ENCODE measurements at regions not wholly inside any gene's neighbourhood (a gene's known extent, or its start where the extent isn't known, plus 50 kb on each side); places are given as distances from the start of the nearest gene placed in this dataset.

- Histone ChIP-seq H3K27me3 (ENCODE audit: control insufficient read depth, insufficient read depth, low read length) (no peaks in the 10 kb centered on the region), H3K9me3 (replicated peaks; ENCODE audit: low read length) (no peaks in the 10 kb centered on the region), H3K4me3 (ENCODE audit: low read length) (no peak overlapping the region), H3K4me1 (ENCODE audit: control insufficient read depth, insufficient read depth, low read length) (peaks cover 5% of the 10 kb centered on the region), H3K9ac (ENCODE audit: low read depth, low read length) (no peak overlapping the region), H3K36me3 (ENCODE audit: insufficient read depth, low read length) (no peaks in the 10 kb centered on the region), H3K4me2 (ENCODE audit: low read length) (no peak overlapping the region)
Observed at GRCh38 chr13:82938644-82939043, 943.6 kb downstream of the SLITRK1 start.

GRCh38 chr13:82934000-82934399, 948.3 kb downstream of the SLITRK1 start:
- H3K4me3 ChIP-seq (ENCODE audit: low read length) = no peak overlapping the region
- H3K4me2 ChIP-seq (ENCODE audit: low read length) = no peak overlapping the region
- H3K9me3 ChIP-seq (replicated peaks; ENCODE audit: low read length) = no peaks in the 10 kb centered on the region
- H3K4me1 ChIP-seq (ENCODE audit: control insufficient read depth, insufficient read depth, low read length) = peaks cover 5% of the 10 kb centered on the region
- no peaks in the 10 kb centered on the region for H3K27me3 ChIP-seq (ENCODE audit: control insufficient read depth, insufficient read depth, low read length)
- no peak overlapping the region for H3K9ac ChIP-seq (ENCODE audit: low read depth, low read length)
- H3K36me3 ChIP-seq (ENCODE audit: insufficient read depth, low read length) = no peaks in the 10 kb centered on the region

GRCh38 chr13:82925114-82925513, 957.2 kb downstream of the SLITRK1 start:
- H3K36me3 ChIP-seq (ENCODE audit: insufficient read depth, low read length) = no peaks in the 10 kb centered on the region
- no peak overlapping the region for H3K9ac ChIP-seq (ENCODE audit: low read depth, low read length)
- no peaks in the 10 kb centered on the region for H3K9me3 ChIP-seq (replicated peaks; ENCODE audit: low read length)
- H3K4me3 ChIP-seq (ENCODE audit: low read length) = no peak overlapping the region
- H3K27me3 ChIP-seq (ENCODE audit: control insufficient read depth, insufficient read depth, low read length) = no peaks in the 10 kb centered on the region
- H3K4me2 ChIP-seq (ENCODE audit: low read length) = no peak overlapping the region
- no peaks in the 10 kb centered on the region for H3K4me1 ChIP-seq (ENCODE audit: control insufficient read depth, insufficient read depth, low read length)

- H3K4me3 ChIP-seq (ENCODE audit: low read length) = no peak overlapping the region
- no peaks in the 10 kb centered on the region for H3K9me3 ChIP-seq (replicated peaks; ENCODE audit: low read length)
- no peak overlapping the region for H3K4me2 ChIP-seq (ENCODE audit: low read length)
- H3K4me1 ChIP-seq (ENCODE audit: control insufficient read depth, insufficient read depth, low read length) = no peaks in the 10 kb centered on the region
- no peak overlapping the region for H3K9ac ChIP-seq (ENCODE audit: low read depth, low read length)
- no peaks in the 10 kb centered on the region for H3K27me3 ChIP-seq (ENCODE audit: control insufficient read depth, insufficient read depth, low read length)
- no peaks in the 10 kb centered on the region for H3K36me3 ChIP-seq (ENCODE audit: insufficient read depth, low read length)
Observed at GRCh38 chr13:82917984-82918383, 964.3 kb downstream of the SLITRK1 start.

GRCh38 chr13:82912564-82912963, 969.7 kb downstream of the SLITRK1 start:
- no peaks in the 10 kb centered on the region for H3K4me1 ChIP-seq (ENCODE audit: control insufficient read depth, insufficient read depth, low read length)
- no peaks in the 10 kb centered on the region for H3K36me3 ChIP-seq (ENCODE audit: insufficient read depth, low read length)
- no peaks in the 10 kb centered on the region for H3K27me3 ChIP-seq (ENCODE audit: control insufficient read depth, insufficient read depth, low read length)
- no peak overlapping the region for H3K4me2 ChIP-seq (ENCODE audit: low read length)
- H3K9ac ChIP-seq (ENCODE audit: low read depth, low read length) = no peak overlapping the region
- H3K4me3 ChIP-seq (ENCODE audit: low read length) = no peak overlapping the region
- no peaks in the 10 kb centered on the region for H3K9me3 ChIP-seq (replicated peaks; ENCODE audit: low read length)

- H3K9ac ChIP-seq (ENCODE audit: low read depth, low read length) = no peak overlapping the region
- no peaks in the 10 kb centered on the region for H3K27me3 ChIP-seq (ENCODE audit: control insufficient read depth, insufficient read depth, low read length)
- no peaks in the 10 kb centered on the region for H3K9me3 ChIP-seq (replicated peaks; ENCODE audit: low read length)
- no peaks in the 10 kb centered on the region for H3K4me1 ChIP-seq (ENCODE audit: control insufficient read depth, insufficient read depth, low read length)
- H3K4me3 ChIP-seq (ENCODE audit: low read length) = no peak overlapping the region
- no peaks in the 10 kb centered on the region for H3K36me3 ChIP-seq (ENCODE audit: insufficient read depth, low read length)
- H3K4me2 ChIP-seq (ENCODE audit: low read length) = no peak overlapping the region
Observed at GRCh38 chr13:82905071-82905470, 977.2 kb downstream of the SLITRK1 start.

- Histone ChIP-seq H3K4me2 (ENCODE audit: low read length) (no peak overlapping the region), H3K4me1 (ENCODE audit: control insufficient read depth, insufficient read depth, low read length) (no peaks in the 10 kb centered on the region)
Observed at GRCh38 chr13:82900453-82900852, 981.8 kb downstream of the SLITRK1 start.

GRCh38 chr13:82898586-82898985, 983.7 kb downstream of the SLITRK1 start:
- H3K36me3 ChIP-seq (ENCODE audit: insufficient read depth, low read length) = no peaks in the 10 kb centered on the region
- H3K4me2 ChIP-seq (ENCODE audit: low read length) = no peak overlapping the region
- H3K9me3 ChIP-seq (replicated peaks; ENCODE audit: low read length) = no peaks in the 10 kb centered on the region
- H3K4me3 ChIP-seq (ENCODE audit: low read length) = no peak overlapping the region
- H3K4me1 ChIP-seq (ENCODE audit: control insufficient read depth, insufficient read depth, low read length) = no peaks in the 10 kb centered on the region
- H3K27me3 ChIP-seq (ENCODE audit: control insufficient read depth, insufficient read depth, low read length) = no peaks in the 10 kb centered on the region
- no peak overlapping the region for H3K9ac ChIP-seq (ENCODE audit: low read depth, low read length)

More at GRCh38 chr13:82900453-82900852, 981.8 kb downstream of the SLITRK1 start:
- H3K4me3 ChIP-seq (ENCODE audit: low read length) = no peak overlapping the region
- H3K27me3 ChIP-seq (ENCODE audit: control insufficient read depth, insufficient read depth, low read length) = no peaks in the 10 kb centered on the region
- H3K36me3 ChIP-seq (ENCODE audit: insufficient read depth, low read length) = no peaks in the 10 kb centered on the region
- H3K9me3 ChIP-seq (replicated peaks; ENCODE audit: low read length) = no peaks in the 10 kb centered on the region
- no peak overlapping the region for H3K9ac ChIP-seq (ENCODE audit: low read depth, low read length)

GRCh38 chr13:82879921-82880320, 1002.4 kb downstream of the SLITRK1 start:
- Histone ChIP-seq H3K4me2 (ENCODE audit: low read length) (no peak overlapping the region), H3K36me3 (ENCODE audit: insufficient read depth, low read length) (no peaks in the 10 kb centered on the region), H3K27me3 (ENCODE audit: control insufficient read depth, insufficient read depth, low read length) (no peaks in the 10 kb centered on the region), H3K4me1 (ENCODE audit: control insufficient read depth, insufficient read depth, low read length) (no peaks in the 10 kb centered on the region), H3K4me3 (ENCODE audit: low read length) (no peak overlapping the region), H3K9me3 (replicated peaks; ENCODE audit: low read length) (no peaks in the 10 kb centered on the region), H3K9ac (ENCODE audit: low read depth, low read length) (no peak overlapping the region)

- Histone ChIP-seq H3K36me3 (ENCODE audit: insufficient read depth, low read length) (no peaks in the 10 kb centered on the region), H3K4me1 (ENCODE audit: control insufficient read depth, insufficient read depth, low read length) (no peaks in the 10 kb centered on the region), H3K4me3 (ENCODE audit: low read length) (no peak overlapping the region), H3K9me3 (replicated peaks; ENCODE audit: low read length) (no peaks in the 10 kb centered on the region), H3K27me3 (ENCODE audit: control insufficient read depth, insufficient read depth, low read length) (no peaks in the 10 kb centered on the region), H3K9ac (ENCODE audit: low read depth, low read length) (no peak overlapping the region), H3K4me2 (ENCODE audit: low read length) (no peak overlapping the region)
Observed at GRCh38 chr13:82878536-82878935, 1003.7 kb downstream of the SLITRK1 start.

- Histone ChIP-seq H3K36me3 (ENCODE audit: insufficient read depth, low read length) (no peaks in the 10 kb centered on the region), H3K4me2 (ENCODE audit: low read length) (no peak overlapping the region), H3K9me3 (replicated peaks; ENCODE audit: low read length) (no peaks in the 10 kb centered on the region), H3K4me3 (ENCODE audit: low read length) (no peak overlapping the region), H3K9ac (ENCODE audit: low read depth, low read length) (no peak overlapping the region), H3K4me1 (ENCODE audit: control insufficient read depth, insufficient read depth, low read length) (no peaks in the 10 kb centered on the region), H3K27me3 (ENCODE audit: control insufficient read depth, insufficient read depth, low read length) (no peaks in the 10 kb centered on the region)
Observed at GRCh38 chr13:82867284-82867683, 1015.0 kb downstream of the SLITRK1 start.

- Histone ChIP-seq H3K4me3 (ENCODE audit: low read length) (no peak overlapping the region), H3K9ac (ENCODE audit: low read depth, low read length) (no peak overlapping the region), H3K9me3 (replicated peaks; ENCODE audit: low read length) (no peaks in the 10 kb centered on the region), H3K27me3 (ENCODE audit: control insufficient read depth, insufficient read depth, low read length) (no peaks in the 10 kb centered on the region), H3K4me2 (ENCODE audit: low read length) (no peak overlapping the region), H3K36me3 (ENCODE audit: insufficient read depth, low read length) (no peaks in the 10 kb centered on the region), H3K4me1 (ENCODE audit: control insufficient read depth, insufficient read depth, low read length) (no peaks in the 10 kb centered on the region)
Observed at GRCh38 chr13:82850644-82851043, 1031.6 kb downstream of the SLITRK1 start.

Measured in skeletal muscle satellite cell (primary cell).